Caco-2 (cell line): ENCODE measurements at regions not wholly inside any gene's neighbourhood (a gene's known extent, or its start where the extent isn't known, plus 50 kb on each side); places are given as distances from the start of the nearest gene placed in this dataset.

ENCODE experiments used
- BruUV-seq: library from RNA; stranded (reverse); fragments of 400-500 nt; replicated peaks from 2 replicates; lab custom pipeline; 2021; lab: Mats Ljungman, UMichigan
- CTCF ChIA-PET: fragments of 300-600 bp; sonication (Branson Sonifier 250); formaldehyde crosslinking; loops from one replicate; lab custom pipeline; 2022; ENCODE audit warnings: antibody characterized with exemption; lab: Charles Lee
- POLR2A ChIA-PET: fragments of 300-600 bp; sonication (Branson Sonifier 250); formaldehyde crosslinking; loops from one replicate; lab custom pipeline; 2022; ENCODE audit warnings: antibody characterized with exemption; lab: Charles Lee
- DNase-seq, 2 experiments: peaks; one replicate each; pipeline versions ENCODE4 v3.0.0 to v3.0.0-alpha.2; 2020 to 2022
- H3K27me3 ChIP-seq: replicated peaks from 2 replicates; pipeline ENCODE4 v1.6.0; 2011; ENCODE audit warnings: low read length; ENCODE audit not compliant: control insufficient read depth, insufficient read depth
- H3K36me3 ChIP-seq: 2 replicates; pipeline ENCODE4 v1.5.1; 2011; ENCODE audit warnings: low read length; ENCODE audit not compliant: control insufficient read depth, insufficient read depth
- H3K4me1 ChIP-seq: fragments of 250-450 bp; sonication (Bioruptor Pico); 2 replicates; pipeline ENCODE4 v1.5.1; 2020; ENCODE audit warnings: mild to moderate bottlenecking
- H3K4me3 ChIP-seq: 2 replicates; pipeline ENCODE4 v1.5.1; 2011; ENCODE audit warnings: low read depth, mild to moderate bottlenecking, control low read depth, low read length
- H3K9me3 ChIP-seq: fragments of 250-450 bp; sonication (Bioruptor Pico); 2 replicates; pipeline ENCODE4 v1.5.1; 2020; ENCODE audit warnings: mild to moderate bottlenecking, moderate library complexity
- H3K27ac Mint-ChIP-seq: one replicate; pipeline ENCODE4 v1.8.0; 2022; ENCODE audit warnings: mixed read lengths; ENCODE audit not compliant: unreplicated experiment
- H3K27me3 Mint-ChIP-seq: one replicate; pipeline ENCODE4 v1.8.0; 2022; ENCODE audit warnings: mixed read lengths; ENCODE audit not compliant: insufficient read depth, unreplicated experiment
- H3K36me3 Mint-ChIP-seq: one replicate; pipeline ENCODE4 v1.8.0; 2022; ENCODE audit warnings: mild to moderate bottlenecking, mixed read lengths; ENCODE audit not compliant: insufficient read depth, unreplicated experiment
- H3K4me1 Mint-ChIP-seq: one replicate; pipeline ENCODE4 v1.8.0; 2022; ENCODE audit warnings: low read depth, mixed read lengths; ENCODE audit not compliant: unreplicated experiment
- H3K4me3 Mint-ChIP-seq: one replicate; pipeline ENCODE4 v1.8.0; 2022; ENCODE audit warnings: mild to moderate bottlenecking, moderate library complexity, mixed read lengths; ENCODE audit not compliant: unreplicated experiment
- H3K9me3 Mint-ChIP-seq: one replicate; pipeline ENCODE4 v1.8.0; 2022; ENCODE audit warnings: mixed read lengths; ENCODE audit not compliant: unreplicated experiment
- intact Hi-C: fragments of 100-400 bp; cut with micrococcal nuclease; formaldehyde crosslinking; loops from one replicate; pipeline ENCODE4 v1.10.0; 2022; ENCODE audit not compliant: unreplicated experiment
- TF ChIP-seq, protein P1 (sequence below), 2 experiments: fragments of 200-600 bp in 1 of 2; IDR thresholded peaks; 1 replicate in 1 of 2; 2 replicates in 1 of 2; pipeline versions ENCODE4 v1.5.1 to v1.8.0; 2011 to 2022; ENCODE audit warnings: antibody characterized with exemption in 1 of 2, control low read depth in 1 of 2, inconsistent platforms in 1 of 2, low read depth in 1 of 2, low read length in 1 of 2, mild to moderate bottlenecking in 1 of 2, moderate library complexity in 1 of 2; ENCODE audit not compliant: insufficient read depth in 1 of 2, severe bottlenecking in 1 of 2, unreplicated experiment in 1 of 2

GRCh38 chr12:9347328-9348127, 139.3 kb upstream of the PZP start:
- DNase-seq, result no peak
- Histone ChIP-seq H3K9me3 (peaks cover 4% of the 10 kb centered on the region; the same call in 1 of the 2 replicates), H3K4me3 (no peak overlapping the region), H3K27me3 (0 out of 2 replicates have a peak, but pooled peaks cover 1% of the 10 kb centered on the region), H3K36me3 (no peaks in the 10 kb centered on the region), H3K4me1 (no peaks in the 10 kb centered on the region)
- ChIA-PET CTCF (no interaction called here), POLR2A (no interaction called here)
- Mint-ChIP-seq H3K4me3 (no peak overlapping the region), H3K4me1 (no peaks in the 10 kb centered on the region), H3K27me3 (no peaks in the 10 kb centered on the region), H3K27ac (no peak overlapping the region), H3K9me3 (no peaks in the 10 kb centered on the region), H3K36me3 (no peaks in the 10 kb centered on the region)
- TF ChIP-seq, protein P1, sequence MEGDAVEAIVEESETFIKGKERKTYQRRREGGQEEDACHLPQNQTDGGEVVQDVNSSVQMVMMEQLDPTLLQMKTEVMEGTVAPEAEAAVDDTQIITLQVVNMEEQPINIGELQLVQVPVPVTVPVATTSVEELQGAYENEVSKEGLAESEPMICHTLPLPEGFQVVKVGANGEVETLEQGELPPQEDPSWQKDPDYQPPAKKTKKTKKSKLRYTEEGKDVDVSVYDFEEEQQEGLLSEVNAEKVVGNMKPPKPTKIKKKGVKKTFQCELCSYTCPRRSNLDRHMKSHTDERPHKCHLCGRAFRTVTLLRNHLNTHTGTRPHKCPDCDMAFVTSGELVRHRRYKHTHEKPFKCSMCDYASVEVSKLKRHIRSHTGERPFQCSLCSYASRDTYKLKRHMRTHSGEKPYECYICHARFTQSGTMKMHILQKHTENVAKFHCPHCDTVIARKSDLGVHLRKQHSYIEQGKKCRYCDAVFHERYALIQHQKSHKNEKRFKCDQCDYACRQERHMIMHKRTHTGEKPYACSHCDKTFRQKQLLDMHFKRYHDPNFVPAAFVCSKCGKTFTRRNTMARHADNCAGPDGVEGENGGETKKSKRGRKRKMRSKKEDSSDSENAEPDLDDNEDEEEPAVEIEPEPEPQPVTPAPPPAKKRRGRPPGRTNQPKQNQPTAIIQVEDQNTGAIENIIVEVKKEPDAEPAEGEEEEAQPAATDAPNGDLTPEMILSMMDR (IDR thresholded peaks at IDR 0.05; ENCODE audit: insufficient read depth in 1 of 2, low read depth in 1 of 2, low read length in 1 of 2, severe bottlenecking in 1 of 2, unreplicated experiment in 1 of 2), result no peak
- intact Hi-C loops, result no loop called here
- no TSS peak for BruUV-seq

GRCh38 chr12:9346866-9347327, 138.7 kb upstream of the PZP start:
- no TSS peak for BruUV-seq
- H3K36me3 Mint-ChIP-seq, result no peaks in the 10 kb centered on the region
- DNase-seq, result no peak
- POLR2A ChIA-PET, result no interaction called here
- TF ChIP-seq, protein P1 (IDR thresholded peaks at IDR 0.05; ENCODE audit: insufficient read depth in 1 of 2, low read depth in 1 of 2, low read length in 1 of 2, severe bottlenecking in 1 of 2, unreplicated experiment in 1 of 2), result no peak
- H3K27me3 Mint-ChIP-seq, result peaks cover 4% of the 10 kb centered on the region
- H3K27ac Mint-ChIP-seq, result no peak overlapping the region
- H3K9me3 Mint-ChIP-seq, result no peaks in the 10 kb centered on the region
- Histone ChIP-seq H3K4me1 (no peaks in the 10 kb centered on the region), H3K4me3 (no peak overlapping the region), H3K27me3 (0 out of 2 replicates have a peak, but pooled peaks cover 1% of the 10 kb centered on the region), H3K9me3 (peaks cover 2% of the 10 kb centered on the region; the same call in 1 of the 2 replicates), H3K36me3 (no peaks in the 10 kb centered on the region)
- intact Hi-C loops, result no loop called here
- H3K4me3 Mint-ChIP-seq, result no peak overlapping the region
- CTCF ChIA-PET, result no interaction called here
- no peaks in the 10 kb centered on the region for H3K4me1 Mint-ChIP-seq

- Mint-ChIP-seq H3K4me3 (no peak overlapping the region), H3K27me3 (peaks cover 4% of the 10 kb centered on the region), H3K36me3 (no peaks in the 10 kb centered on the region), H3K4me1 (no peaks in the 10 kb centered on the region), H3K27ac (no peak overlapping the region), H3K9me3 (no peaks in the 10 kb centered on the region)
- TF ChIP-seq, protein P1 (IDR thresholded peaks at IDR 0.05; ENCODE audit: insufficient read depth in 1 of 2, low read depth in 1 of 2, low read length in 1 of 2, severe bottlenecking in 1 of 2, unreplicated experiment in 1 of 2), result no peak
- no peaks in the 10 kb centered on the region for H3K4me1 ChIP-seq
- CTCF ChIA-PET, result no interaction called here
- no TSS peak for BruUV-seq
- no peak overlapping the region for H3K4me3 ChIP-seq
- 0 out of 2 replicates have a peak, but pooled peaks cover 1% of the 10 kb centered on the region for H3K27me3 ChIP-seq
- DNase-seq, result no peak
- no peaks in the 10 kb centered on the region for H3K36me3 ChIP-seq
- intact Hi-C loops, result no loop called here
- POLR2A ChIA-PET, result no interaction called here
- H3K9me3 ChIP-seq, result no peaks in the 10 kb centered on the region
Measured at GRCh38 chr12:9345171-9345570, 137.0 kb upstream of the PZP start.
